ENCODE measurements at regions not wholly inside any gene's neighbourhood (a gene's known extent, or its start where the extent isn't known, plus 50 kb on each side); places are given as distances from the start of the nearest gene placed in this dataset.

- no peak for DNase-seq (ENCODE audit: insufficient read length, low spot score)
- no peak for FAIRE-seq
- no peak for TF ChIP-seq CTCF (IDR thresholded peaks at IDR 0.05; ENCODE audit: insufficient read depth, missing control alignments)
Observed at GRCh38 chr15:23994273-23994672, 307.2 kb upstream of the NDN start.

GRCh38 chr15:23998056-23998455 is 311.0 kb upstream of the NDN start:
- DNase-seq (ENCODE audit: insufficient read length, low spot score) = no peak
- no peak for FAIRE-seq
- TF ChIP-seq CTCF (IDR thresholded peaks at IDR 0.05; ENCODE audit: insufficient read depth, missing control alignments) = no peak

- FAIRE-seq = no peak
- DNase-seq (ENCODE audit: insufficient read length, low spot score) = no peak
- TF ChIP-seq CTCF (IDR thresholded peaks at IDR 0.05; ENCODE audit: insufficient read depth, missing control alignments) = no peak
Observed at GRCh38 chr15:24008476-24008875, 321.4 kb upstream of the NDN start.

- FAIRE-seq = no peak
- DNase-seq (ENCODE audit: insufficient read length, low spot score) = no peak
- no peak for TF ChIP-seq CTCF (IDR thresholded peaks at IDR 0.05; ENCODE audit: insufficient read depth, missing control alignments)
Observed at GRCh38 chr15:24017470-24017869, 330.4 kb upstream of the NDN start.

GRCh38 chr15:24039683-24040082 is 352.6 kb upstream of the NDN start:
- DNase-seq (ENCODE audit: insufficient read length, low spot score) (no peak), FAIRE-seq (no peak)
- no peak for TF ChIP-seq CTCF (IDR thresholded peaks at IDR 0.05; ENCODE audit: insufficient read depth, missing control alignments)

- TF ChIP-seq CTCF (IDR thresholded peaks at IDR 0.05; ENCODE audit: insufficient read depth, missing control alignments) = no peak
- no peak for DNase-seq (ENCODE audit: insufficient read length, low spot score)
- no peak for FAIRE-seq
Observed at GRCh38 chr15:24054547-24055245, 367.6 kb upstream of the NDN start.

GRCh38 chr15:24067733-24068501 is 380.8 kb upstream of the NDN start:
- TF ChIP-seq CTCF (IDR thresholded peaks at IDR 0.05; ENCODE audit: insufficient read depth, missing control alignments) = no peak
- no peak for FAIRE-seq
- no peak for DNase-seq (ENCODE audit: insufficient read length, low spot score)

All from D721Med (cell line).